HepG2 (cell line): ENCODE measurements at regions not wholly inside any gene's neighbourhood (a gene's known extent, or its start where the extent isn't known, plus 50 kb on each side); places are given as distances from the start of the nearest gene placed in this dataset.

Experiments used
- REPIN1 ChIP-seq: sonication (generic); formaldehyde crosslinking; IDR thresholded peaks from 2 replicates; pipeline ENCODE4 v1.8.0; 2022; ENCODE audit warnings: missing genetic modification reagents, low read depth, mild to moderate bottlenecking, borderline replicate concordance
- small RNA-seq, 3 experiments: library from RNA; depleted of rRNA; stranded (forward); fragments of <200 nt; gene quantifications; one replicate each; pipeline ENCODE3, GENCODE V24; 2012; ENCODE audit warnings: low read depth in 2 of 3, low replicate concordance in 1 of 3; ENCODE audit not compliant: insufficient read length in 3 of 3, insufficient read depth in 2 of 3

DNA sequence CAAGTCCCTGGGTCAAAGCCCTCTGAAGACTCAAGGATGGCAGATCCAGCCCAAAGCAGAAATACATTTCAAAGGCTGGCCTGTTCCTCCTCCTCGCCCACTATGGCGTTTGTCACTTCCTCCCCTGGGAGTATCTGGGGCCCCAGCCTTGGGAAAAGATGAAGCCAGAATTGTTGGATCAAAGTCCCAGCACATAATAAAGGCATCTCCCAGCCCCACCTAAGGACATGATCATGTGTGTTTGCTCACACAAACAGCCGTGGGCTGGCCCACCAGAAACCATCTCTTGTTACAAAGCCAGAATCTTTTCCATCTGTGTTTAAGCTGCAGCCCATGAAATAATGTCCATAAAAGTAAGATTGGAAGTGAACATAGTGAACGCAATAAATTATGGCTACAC lies 50.1 kb upstream of the HAAO start (continued):
- no peak for TF ChIP-seq REPIN1

Small RNA genes lying in the stretch of these regions (small RNA-seq; reads per million reads assigned to genes)
- gene RNU6-242P: 0 reads per million in 3 experiments
